HepG2 (cell line): ENCODE measurements at regions not wholly inside any gene's neighbourhood (a gene's known extent, or its start where the extent isn't known, plus 50 kb on each side); places are given as distances from the start of the nearest gene placed in this dataset.

Experiments used
- ATAC-seq: fragments of 200-7000 bp; cut with Tn5 transposase; 3 replicates; pipeline ENCODE4 v1.9.1; 2020; ENCODE audit warnings: mild to moderate bottlenecking, moderate library complexity
- BruUV-seq: library from RNA; stranded (reverse); fragments of 400-500 nt; replicated peaks from 2 replicates; lab custom pipeline; 2021; lab: Mats Ljungman, UMichigan
- CTCF ChIA-PET: fragments of 300-600 bp; formaldehyde crosslinking; extraction: SDS; loops from one replicate; lab custom pipeline; 2021; ENCODE audit warnings: low total read pairs, inconsistent platforms, low intra/inter-chr PET ratio; lab: Yijun Ruan, JAX
- POLR2A ChIA-PET: fragments of 350-600 bp; sonication (Branson Sonifier 250); formaldehyde crosslinking; loops from one replicate; lab custom pipeline; 2020; ENCODE audit warnings: antibody characterized with exemption, inconsistent platforms; lab: Yijun Ruan, JAX
- DNase-seq: peaks from one replicate; pipeline ENCODE4 v3.0.0-alpha.2; 2015; ENCODE audit warnings: low spot score
- FAIRE-seq: peaks from 3 replicates; lab custom pipeline; 2011; peaks lifted over from hg19 to GRCh38; lab: Jason Lieb, UNC
- H2AFZ ChIP-seq: one replicate; pipeline ENCODE4 v1.6.1; 2011; ENCODE audit warnings: low read length, inconsistent platforms
- H3K27ac ChIP-seq: fragments of 300-600 bp; 3 replicates; pipeline ENCODE4 v1.8.0; 2011; ENCODE audit warnings: mixed run types, mild to moderate bottlenecking, mixed read lengths, low read length, inconsistent platforms; ENCODE audit not compliant: insufficient read depth; ENCODE audit errors: extremely low read length
- H3K27me3 ChIP-seq, 2 experiments: fragments of 200-600 bp in 1 of 2; 2 replicates in 1 of 2; 3 replicates in 1 of 2; pipeline versions ENCODE4 v1.6.0 to v1.8.0; 2011; ENCODE audit warnings: low read length in 2 of 2, mild to moderate bottlenecking in 2 of 2, moderate library complexity in 2 of 2, inconsistent platforms in 1 of 2; ENCODE audit not compliant: insufficient read depth in 2 of 2, control insufficient read depth in 1 of 2
- H3K36me3 ChIP-seq, 2 experiments: fragments of 200-600 bp in 1 of 2; replicated peaks in 1 of 2; 2 replicates in 1 of 2; 3 replicates in 1 of 2; pipeline versions ENCODE4 v1.5.1 to v1.8.0; 2011; ENCODE audit warnings: low read length in 2 of 2, inconsistent platforms in 1 of 2; ENCODE audit not compliant: insufficient read depth in 2 of 2, control insufficient read depth in 1 of 2
- H3K4me1 ChIP-seq: 2 replicates; pipeline ENCODE4 v1.5.1; 2012; ENCODE audit warnings: low read length, inconsistent platforms; ENCODE audit not compliant: insufficient read depth
- H3K4me2 ChIP-seq: 2 replicates; pipeline ENCODE4 v1.6.0; 2011; ENCODE audit warnings: low read depth, low read length, inconsistent platforms
- H3K4me3 ChIP-seq, 3 experiments: fragments of 200-600 bp in 1 of 3; sonication (generic), shearing (Covaris generic) in 1 of 3; replicated peaks in 1 of 3; 2 replicates each; pipeline ENCODE4 v1.5.1; 2011 to 2016; ENCODE audit warnings: low read length in 3 of 3, inconsistent platforms in 2 of 3, low read depth in 2 of 3, mild to moderate bottlenecking in 2 of 3, control low read depth in 1 of 3, mixed read lengths in 1 of 3; ENCODE audit not compliant: insufficient read depth in 1 of 3
- H3K79me2 ChIP-seq: one replicate; pipeline ENCODE4 v1.6.1; 2011; ENCODE audit warnings: low read length, inconsistent platforms; ENCODE audit not compliant: insufficient read depth
- H3K9ac ChIP-seq: 2 replicates; pipeline ENCODE4 v1.6.0; 2011; ENCODE audit warnings: mild to moderate bottlenecking, low read depth, low read length, inconsistent platforms; ENCODE audit not compliant: insufficient read depth
- H3K9me3 ChIP-seq: 2 replicates; pipeline ENCODE4 v1.5.1; 2012; ENCODE audit warnings: mild to moderate bottlenecking, low read length
- H4K20me1 ChIP-seq: 2 replicates; pipeline ENCODE4 v1.6.0; 2011; ENCODE audit warnings: inconsistent platforms, mild to moderate bottlenecking, low read length, moderate library complexity; ENCODE audit not compliant: insufficient read depth
- IKZF5 ChIP-seq: IDR thresholded peaks from 2 replicates; pipeline ENCODE4 v1.6.1; 2018; ENCODE audit warnings: missing genetic modification reagents, mild to moderate bottlenecking, missing compliant biosample characterization
- REL ChIP-seq: sonication (generic); formaldehyde crosslinking; conservative IDR thresholded peaks from 2 replicates; pipeline ENCODE4 v1.8.0; 2022; ENCODE audit warnings: mild to moderate bottlenecking, missing genetic modification reagents, moderate library complexity
- XBP1 ChIP-seq: sonication (generic); formaldehyde crosslinking; IDR thresholded peaks from 2 replicates; pipeline ENCODE4 v1.5.0; 2020; ENCODE audit warnings: missing genetic modification reagents
- ZBTB43 ChIP-seq: sonication (generic); formaldehyde crosslinking; conservative IDR thresholded peaks from 2 replicates; pipeline ENCODE4 v1.4.0; 2020; ENCODE audit warnings: missing genetic modification reagents
- ZNF124 ChIP-seq: sonication (generic); formaldehyde crosslinking; IDR thresholded peaks from 2 replicates; pipeline ENCODE4 v1.4.0; 2020; ENCODE audit warnings: missing genetic modification reagents
- ZNF367 ChIP-seq: sonication (generic); formaldehyde crosslinking; IDR thresholded peaks from 2 replicates; pipeline ENCODE4 v1.4.0; 2020; ENCODE audit warnings: missing genetic modification reagents, borderline replicate concordance
- ZNF552 ChIP-seq: sonication (generic); formaldehyde crosslinking; IDR thresholded peaks from 2 replicates; pipeline ENCODE4 v1.9.0; 2022; ENCODE audit warnings: missing genetic modification reagents, mild to moderate bottlenecking, borderline replicate concordance
- WGBS: methylation state at CpG from one replicate; pipeline ENCODE4 v1.1.6; 2017; ENCODE audit warnings: low lambda C conversion rate; 5-methylcytosine and 5-hydroxymethylcytosine counted together
- in situ Hi-C: cut with HindIII; loops from 2 replicates; pipeline ENCODE4 v1.10.0; 2017; ENCODE audit warnings: low pct_unique_long_range_greater_than_20kb; ENCODE audit not compliant: extremely low pct_ligation_motif_present
- intact Hi-C: fragments of 100-400 bp; cut with micrococcal nuclease; formaldehyde crosslinking; loops from one replicate; pipeline ENCODE4 v1.10.0; 2022; ENCODE audit not compliant: unreplicated experiment

DNA sequence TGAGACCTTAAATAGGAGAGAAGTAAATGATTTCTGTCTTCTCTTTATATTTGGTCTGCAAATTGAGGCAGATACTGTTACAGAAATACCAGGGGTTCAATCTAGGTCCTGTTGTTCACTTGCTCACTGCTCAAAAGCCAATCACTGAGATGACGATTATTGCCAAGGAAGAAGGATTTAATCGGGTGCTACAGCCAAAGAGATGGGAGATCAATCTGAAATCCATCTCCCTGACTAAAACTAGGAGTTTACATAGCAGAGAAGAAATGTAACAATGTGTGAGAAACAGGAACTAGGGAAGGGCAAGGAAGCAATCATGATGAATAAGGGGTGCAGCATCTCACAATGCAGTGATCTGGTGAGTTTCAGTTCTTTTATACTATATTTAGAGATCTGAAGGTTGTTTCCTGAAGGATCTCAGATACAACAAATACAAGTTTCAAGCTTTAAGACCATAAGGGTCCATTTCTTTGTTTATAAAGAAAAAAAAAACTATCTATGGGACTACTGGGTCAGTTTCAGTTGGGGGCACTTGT, 117.9 kb upstream of the FAM9B start:
- H3K9me3 ChIP-seq, result peaks cover 11% of the 10 kb centered on the region
- no peaks in the 10 kb centered on the region for H3K36me3 ChIP-seq
- no peak for DNase-seq
- no peak for ATAC-seq
- in situ Hi-C loops, result no loop called here
- H3K79me2 ChIP-seq, result no peaks in the 10 kb centered on the region
- H3K4me1 ChIP-seq, result no peaks in the 10 kb centered on the region
- no peaks in the 10 kb centered on the region for H3K27me3 ChIP-seq
- H3K4me2 ChIP-seq, result no peak overlapping the region
- no peak overlapping the region for H3K9ac ChIP-seq
- H3K27ac ChIP-seq, result no peak overlapping the region
- no peak overlapping the region for H3K4me3 ChIP-seq
- WGBS, result 8% methylated on average over 2 of the region's 2 CpGs
- intact Hi-C loops, result no loop called here
- TF ChIP-seq ZNF124 (CRISPR knock-in tag), result peak; percentile 80; the same call in 1 of the 2 replicates
- TF ChIP-seq ZNF552 (CRISPR knock-in tag), result no peak
- no TSS peak for BruUV-seq
- no peaks in the 10 kb centered on the region for H4K20me1 ChIP-seq
- POLR2A ChIA-PET, result no interaction called here
- no peak overlapping the region for H2AFZ ChIP-seq
- CTCF ChIA-PET, result no interaction called here
- no peak for FAIRE-seq

DNA sequence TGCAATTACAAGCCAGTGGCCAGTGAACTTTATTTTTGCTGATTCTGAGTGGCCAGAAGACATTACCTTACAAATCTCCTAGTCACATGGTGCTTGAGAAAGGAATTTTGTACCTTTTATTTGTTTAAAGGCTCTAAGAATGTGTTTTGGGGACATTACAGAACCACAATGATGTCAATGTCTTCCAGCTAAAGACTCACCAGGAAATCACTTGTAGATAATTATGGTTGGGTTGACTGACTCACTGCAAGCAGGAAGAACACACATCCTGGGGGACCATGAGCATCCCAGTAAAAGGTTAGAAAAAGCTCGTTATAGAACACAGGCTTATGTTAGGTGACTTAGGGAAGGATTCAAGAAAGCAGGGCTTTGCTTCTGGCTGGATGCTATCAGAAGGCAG, 119.4 kb upstream of the FAM9B start:
- no peak overlapping the region for H3K9ac ChIP-seq
- FAIRE-seq, result no peak
- no peak overlapping the region for H2AFZ ChIP-seq
- ATAC-seq, result no peak
- BruUV-seq, result no TSS peak
- no peaks in the 10 kb centered on the region for H4K20me1 ChIP-seq
- intact Hi-C loops, result no loop called here
- no peaks in the 10 kb centered on the region for H3K4me1 ChIP-seq
- CTCF ChIA-PET, result no interaction called here
- H3K9me3 ChIP-seq, result peaks cover 11% of the 10 kb centered on the region
- 0% methylated on average over 1 of the region's 1 CpG for WGBS
- no peak overlapping the region for H3K4me3 ChIP-seq
- no peak overlapping the region for H3K4me2 ChIP-seq
- no peak for TF ChIP-seq ZNF367 (CRISPR knock-in tag)
- TF ChIP-seq IKZF5, result no peak
- no peak for TF ChIP-seq REL (CRISPR knock-in tag)
- no peak for TF ChIP-seq XBP1 (CRISPR knock-in tag)
- no peak for TF ChIP-seq ZBTB43 (CRISPR knock-in tag)
- TF ChIP-seq, all 625 proteins: peak for 0
- in situ Hi-C loops, result no loop called here
- no peaks in the 10 kb centered on the region for H3K27me3 ChIP-seq
- H3K36me3 ChIP-seq, result no peaks in the 10 kb centered on the region
- no peak for DNase-seq
- no peaks in the 10 kb centered on the region for H3K79me2 ChIP-seq
- H3K27ac ChIP-seq, result no peak overlapping the region
- POLR2A ChIA-PET, result no interaction called here
